NAMALWA (cell line): ENCODE measurements at regions not wholly inside any gene's neighbourhood (a gene's known extent, or its start where the extent isn't known, plus 50 kb on each side); places are given as distances from the start of the nearest gene placed in this dataset.
"Not testable (repeated sequence)": the region's sequence is repeated elsewhere in the genome, so short reads cannot be mapped to it uniquely, and the experiment has no call there.

ENCODE experiments used
- DNase-seq: peaks from one replicate; pipeline ENCODE4 v3.0.0-alpha.2; 2015; ENCODE audit warnings: low spot score

DNA sequence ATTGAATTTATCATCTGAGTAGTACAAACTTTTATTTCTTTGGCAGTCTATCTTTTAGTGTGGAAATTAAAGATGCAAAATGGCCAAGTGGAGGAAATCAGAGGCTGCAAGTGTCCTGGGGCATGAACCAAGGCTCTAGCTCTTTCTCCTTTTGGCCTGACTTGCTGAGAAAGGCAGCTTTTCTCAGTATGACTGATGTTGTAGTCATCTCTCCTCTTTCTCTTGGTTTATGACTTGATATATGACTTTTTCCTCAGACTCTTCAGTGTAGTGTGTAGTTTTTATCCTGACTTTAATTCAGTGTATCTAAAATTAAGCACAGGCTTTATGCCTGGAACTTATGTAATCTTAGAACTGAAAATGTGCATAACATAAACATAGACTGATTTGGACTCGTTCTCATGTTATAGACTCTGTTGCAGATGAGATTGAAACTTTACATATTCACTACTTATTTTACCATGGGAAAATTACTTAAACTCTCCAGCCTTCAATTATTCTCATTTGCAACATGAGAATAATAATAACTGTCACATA is 65.7 kb downstream of the SLITRK5 start:
- DNase-seq, result no peak

GRCh38 chr13:87754097-87754496 is 82.9 kb downstream of the SLITRK5 start:
- DNase-seq, result peak; percentile 14

- no peak for DNase-seq
These were observed 98.3 kb downstream of the SLITRK5 start for GRCh38 chr13:87769445-87769844.

- DNase-seq, result no peak
These were observed 106.2 kb downstream of the SLITRK5 start for GRCh38 chr13:87777387-87777786.

DNA sequence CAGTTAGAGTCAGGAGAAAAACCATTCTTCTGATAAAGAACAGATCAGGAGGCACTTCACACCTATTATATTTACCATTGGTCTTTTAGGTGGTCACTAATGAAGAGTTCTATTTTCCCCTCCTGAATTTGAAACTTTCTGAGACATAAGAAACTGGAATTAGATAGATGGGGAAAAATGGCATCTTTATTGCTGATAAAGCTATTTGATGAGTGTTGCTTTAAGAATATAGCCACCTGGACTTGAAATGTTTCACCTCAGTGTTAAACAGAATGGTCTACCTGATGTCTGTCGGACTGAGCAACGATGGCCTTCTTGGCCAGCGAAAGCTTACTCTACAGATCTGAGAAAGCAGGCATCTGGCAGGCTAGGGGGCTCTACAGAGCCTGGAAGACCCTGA is 107.0 kb downstream of the SLITRK5 start:
- no peak for DNase-seq

DNA sequence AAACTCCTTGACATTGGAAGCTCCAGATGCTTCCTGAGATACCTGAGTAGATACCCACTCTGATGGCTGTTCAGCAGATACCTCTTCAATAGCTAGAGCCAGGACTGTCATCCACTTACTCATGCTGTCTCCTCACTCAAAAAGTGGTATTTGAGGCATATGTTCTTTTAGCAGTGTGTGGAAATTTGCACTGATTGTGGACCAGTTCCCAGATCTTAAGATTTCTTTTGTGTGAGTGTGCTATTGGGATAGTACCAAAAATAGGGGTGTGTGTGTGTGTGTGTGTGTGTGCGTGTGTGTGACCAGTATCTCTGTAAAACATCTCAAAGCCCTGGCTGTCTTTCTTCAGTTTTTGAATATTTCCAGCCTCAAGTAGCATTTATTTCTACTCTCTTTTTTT is 108.3 kb downstream of the SLITRK5 start:
- DNase-seq, result no peak

DNA sequence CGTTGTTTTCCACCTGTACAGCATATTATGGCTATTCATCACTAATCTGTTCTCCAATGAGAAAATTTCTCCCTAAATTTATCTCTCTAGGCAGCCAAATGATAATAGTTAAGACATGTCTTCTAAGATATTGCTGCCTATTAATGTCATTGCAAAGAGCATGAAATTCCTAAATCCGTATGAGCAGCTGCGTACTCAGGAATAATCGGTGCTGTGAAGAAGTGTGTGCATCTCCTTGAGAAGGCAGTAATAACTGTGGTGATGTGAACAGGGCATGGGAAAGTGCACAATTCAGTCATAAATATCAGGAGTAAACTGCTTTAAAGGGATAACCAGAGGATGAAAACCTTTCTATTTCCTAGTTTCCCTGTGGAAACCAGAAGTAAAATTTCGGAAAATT is 112.2 kb downstream of the SLITRK5 start:
- DNase-seq, result no peak

- DNase-seq, result no peak
These were observed 117.2 kb downstream of the SLITRK5 start for GRCh38 chr13:87788363-87788762.

- DNase-seq, result no peak
These were observed 121.7 kb downstream of the SLITRK5 start for GRCh38 chr13:87792878-87793277.

DNA sequence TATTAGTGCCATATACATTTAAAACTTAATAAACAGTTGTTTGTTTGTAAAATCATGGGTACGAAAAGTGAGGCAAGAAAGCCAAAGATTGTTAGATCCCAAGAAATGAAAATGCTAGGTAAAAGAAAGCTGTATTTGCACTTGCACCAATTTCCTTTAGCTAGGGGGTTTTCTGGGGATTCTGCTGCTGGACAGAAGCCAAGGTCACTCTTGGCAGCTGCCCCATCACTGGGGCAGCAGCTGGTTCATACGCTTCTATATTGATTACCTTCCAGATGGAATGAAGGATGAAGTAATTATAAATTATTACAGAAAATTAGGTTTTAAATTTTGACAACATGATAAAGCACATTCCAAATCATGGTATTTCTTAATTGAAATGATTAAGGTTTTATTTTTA is 127.4 kb downstream of the SLITRK5 start:
- no peak for DNase-seq

DNA sequence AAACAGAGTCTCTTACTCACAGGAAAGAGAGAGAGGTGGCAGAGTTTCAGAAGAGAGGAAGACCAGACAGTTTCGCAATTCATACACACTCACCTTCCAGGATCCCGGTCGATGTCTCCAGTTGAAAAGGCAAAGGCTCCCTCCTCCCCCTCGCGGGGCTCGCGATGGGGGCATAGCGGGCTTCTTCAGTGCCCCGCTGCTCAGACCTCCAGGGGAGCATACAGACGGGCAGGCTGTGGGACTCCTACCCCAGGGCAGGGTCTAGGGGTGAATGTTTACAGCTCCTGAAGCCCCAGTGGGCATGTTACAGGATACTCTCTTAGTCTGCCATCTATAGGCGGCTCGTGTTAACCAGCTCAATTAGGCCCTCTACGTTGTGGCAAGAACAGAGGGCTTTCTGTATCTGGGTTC is 139.2 kb downstream of the SLITRK5 start:
- DNase-seq, result peak; percentile 32

DNA sequence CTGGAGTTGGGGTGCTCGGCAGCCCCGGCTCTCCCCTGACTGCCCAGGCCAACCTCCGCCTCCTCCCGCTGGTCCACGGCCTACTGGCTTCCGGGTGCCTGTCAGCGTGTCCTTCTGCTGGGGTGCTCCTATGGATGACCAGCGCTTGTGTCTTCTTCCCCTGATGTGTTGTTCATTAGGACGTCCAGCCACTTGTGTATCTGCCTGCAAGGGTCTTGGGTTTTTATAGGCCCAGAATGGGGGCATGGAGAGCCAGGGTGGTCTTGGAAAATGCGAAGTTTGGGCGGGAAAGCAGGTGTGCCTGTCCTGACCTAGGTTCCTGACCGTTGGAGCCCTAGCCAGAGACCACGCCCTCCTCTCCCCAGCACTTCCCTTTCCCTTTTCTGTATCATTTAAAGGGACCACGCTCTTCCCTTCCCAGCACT is 139.8 kb downstream of the SLITRK5 start:
- no peak for DNase-seq

GRCh38 chr13:87814403-87814802 is 143.2 kb downstream of the SLITRK5 start:
- DNase-seq, result no peak

DNA sequence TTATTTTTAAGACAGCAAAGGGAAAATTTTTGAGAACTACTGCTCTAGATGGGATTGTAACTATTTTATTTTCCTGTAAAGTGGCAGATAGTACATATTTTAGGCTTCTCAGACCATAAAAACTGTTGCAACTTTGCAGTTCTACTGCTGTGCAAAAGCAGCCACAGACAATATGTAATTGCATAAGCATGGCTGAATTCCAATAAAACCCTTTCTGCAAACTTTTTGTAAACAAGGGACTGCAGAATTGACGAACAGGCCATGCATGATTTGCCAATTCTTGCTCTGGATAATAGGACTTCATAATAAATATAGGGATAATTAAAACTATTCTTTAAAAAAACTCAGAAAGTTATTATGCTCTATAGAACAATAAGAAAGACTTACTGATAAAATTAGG is 149.1 kb downstream of the SLITRK5 start:
- no peak for DNase-seq

GRCh38 chr13:87821512-87821911 is 150.3 kb downstream of the SLITRK5 start:
- peak; percentile 32 for DNase-seq

DNA sequence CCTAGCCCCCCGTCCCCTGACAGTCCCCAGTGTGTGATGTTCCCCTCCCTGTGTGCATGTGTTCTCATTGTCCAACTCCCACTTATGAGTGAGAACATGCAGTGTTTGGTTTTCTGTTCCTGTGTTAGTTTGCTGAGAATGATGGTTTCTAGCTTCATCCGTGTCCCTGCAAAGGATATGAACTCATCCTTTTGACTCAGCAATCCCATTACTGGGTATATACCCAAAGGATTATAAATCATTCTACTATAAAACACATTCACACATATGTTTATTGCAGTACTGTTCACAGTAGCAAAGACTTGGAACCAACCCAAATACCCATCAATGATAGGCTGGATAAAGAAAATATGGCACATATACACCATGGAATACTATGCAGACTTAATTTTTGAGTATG is 155.1 kb downstream of the SLITRK5 start:
- DNase-seq, result not testable (repeated sequence)

DNA sequence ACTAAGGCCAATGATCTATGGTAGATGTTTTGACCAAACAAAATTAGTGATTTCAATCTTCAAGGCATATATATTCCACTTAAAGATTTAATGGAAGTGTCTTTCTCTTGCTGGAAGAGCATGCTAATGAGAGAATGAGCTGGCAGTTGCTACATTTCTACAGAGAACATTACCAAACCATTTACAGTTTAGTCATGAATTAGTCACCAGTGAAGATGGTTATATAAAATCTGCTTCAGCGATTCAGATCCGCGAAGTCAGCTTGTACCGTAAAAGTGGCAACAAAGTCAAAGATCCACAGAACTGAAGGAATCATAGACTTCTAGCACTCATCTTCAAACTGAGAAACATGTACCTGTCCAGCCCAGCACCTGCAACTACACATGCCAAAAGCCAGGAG is 156.3 kb downstream of the SLITRK5 start:
- DNase-seq, result no peak

GRCh38 chr13:87837522-87837921 is 166.4 kb downstream of the SLITRK5 start:
- DNase-seq, result no peak

DNA sequence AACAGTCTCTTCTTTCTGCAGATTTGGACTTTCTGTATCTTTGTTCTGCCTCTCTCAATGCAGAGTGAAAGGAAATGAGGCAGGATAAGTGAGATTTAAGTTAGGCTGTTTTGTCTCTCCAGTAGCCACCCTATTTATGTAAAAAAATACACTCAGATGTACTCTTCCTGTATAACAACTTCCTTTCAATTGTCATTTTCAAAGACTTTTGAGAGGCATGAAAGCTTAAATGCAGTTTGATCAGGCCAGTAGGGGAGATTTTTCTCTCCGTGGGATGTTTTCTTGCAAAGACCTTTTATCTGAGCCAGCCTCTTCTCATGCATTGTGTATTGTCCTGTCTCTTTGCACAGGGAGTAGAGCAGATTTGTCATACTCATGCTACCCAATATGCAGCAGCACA is 166.8 kb downstream of the SLITRK5 start:
- DNase-seq, result no peak

- no peak for DNase-seq
These were observed 180.2 kb downstream of the SLITRK5 start for GRCh38 chr13:87851410-87851809.

DNA sequence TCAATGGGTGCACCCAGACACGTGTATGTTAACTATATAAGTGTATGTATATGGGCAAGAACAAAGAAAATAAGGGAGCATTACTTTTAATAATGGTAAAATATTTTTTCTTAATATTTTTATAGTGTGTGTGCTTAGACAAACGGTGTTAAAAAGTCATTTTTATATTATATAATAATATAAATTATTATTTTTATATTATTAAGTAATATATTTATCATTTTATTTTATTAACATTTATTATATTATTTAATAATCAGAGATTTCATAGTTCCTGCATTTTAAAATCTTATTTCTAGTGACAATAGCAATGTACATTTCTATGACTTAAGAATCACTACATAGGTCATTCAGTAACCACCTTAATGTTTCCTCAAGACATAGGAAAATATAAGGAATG is 184.4 kb downstream of the SLITRK5 start:
- no peak for DNase-seq

DNA sequence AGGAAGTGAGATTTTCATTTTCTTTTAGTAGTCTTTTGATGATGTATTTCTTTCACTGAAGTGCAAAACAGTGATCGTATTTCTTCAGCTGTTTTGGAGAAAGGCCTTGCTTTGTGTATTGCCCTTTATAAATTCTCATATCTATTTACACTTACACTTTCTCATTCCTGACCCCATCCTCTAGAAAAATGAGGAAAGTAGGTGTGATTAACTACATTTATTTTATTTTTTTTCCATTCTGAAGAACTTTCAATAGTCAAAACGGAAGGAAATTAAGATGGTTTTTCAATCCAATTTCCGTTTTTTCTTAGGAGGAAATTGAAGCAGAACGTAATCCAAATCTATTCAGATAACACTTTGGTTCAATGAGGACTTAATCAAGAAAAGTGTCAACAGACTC is 188.1 kb downstream of the SLITRK5 start:
- no peak for DNase-seq

DNA sequence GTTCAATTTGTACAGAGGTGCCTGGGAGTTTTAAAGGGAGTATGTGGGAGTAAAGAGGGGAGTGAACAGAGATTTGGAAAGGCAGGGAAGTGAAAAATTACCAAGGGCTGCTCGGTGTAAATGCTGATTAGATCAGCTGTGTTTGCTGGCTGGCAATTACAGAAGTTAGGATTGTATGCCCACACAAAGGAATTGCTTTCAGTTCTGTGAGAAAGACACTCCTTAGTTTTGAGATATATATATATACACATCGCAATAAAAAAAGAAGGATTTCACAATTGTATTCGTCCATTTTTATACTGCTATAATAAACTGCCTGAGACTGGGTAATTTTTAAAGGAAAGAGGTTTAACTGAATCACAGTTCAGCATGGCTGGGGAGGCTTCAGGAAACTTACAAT is 196.3 kb downstream of the SLITRK5 start:
- DNase-seq, result no peak

DNA sequence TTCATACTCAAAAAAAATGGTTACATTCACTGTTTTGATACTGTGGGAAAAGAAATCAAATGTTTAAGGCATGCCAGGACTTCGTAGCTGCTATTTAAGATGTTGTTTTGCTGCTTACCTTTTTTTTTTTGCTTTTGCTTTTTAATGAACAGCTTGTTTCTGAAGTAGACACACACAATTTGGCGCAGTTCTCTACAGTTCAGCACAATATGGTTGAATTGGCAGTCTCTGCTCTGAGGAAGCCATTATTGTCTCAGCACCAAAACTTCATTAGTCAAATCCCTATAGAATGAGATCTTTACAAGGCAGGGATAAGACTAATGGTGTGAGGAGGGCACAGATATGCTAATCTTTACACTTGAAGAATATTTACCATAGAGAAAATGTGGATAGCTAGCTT is 197.6 kb downstream of the SLITRK5 start:
- DNase-seq, result no peak

- DNase-seq, result no peak
These were observed 201.6 kb downstream of the SLITRK5 start for GRCh38 chr13:87872813-87873212.
